ENCODE measurements at regions not wholly inside any gene's neighbourhood (a gene's known extent, or its start where the extent isn't known, plus 50 kb on each side); places are given as distances from the start of the nearest gene placed in this dataset.

DNA sequence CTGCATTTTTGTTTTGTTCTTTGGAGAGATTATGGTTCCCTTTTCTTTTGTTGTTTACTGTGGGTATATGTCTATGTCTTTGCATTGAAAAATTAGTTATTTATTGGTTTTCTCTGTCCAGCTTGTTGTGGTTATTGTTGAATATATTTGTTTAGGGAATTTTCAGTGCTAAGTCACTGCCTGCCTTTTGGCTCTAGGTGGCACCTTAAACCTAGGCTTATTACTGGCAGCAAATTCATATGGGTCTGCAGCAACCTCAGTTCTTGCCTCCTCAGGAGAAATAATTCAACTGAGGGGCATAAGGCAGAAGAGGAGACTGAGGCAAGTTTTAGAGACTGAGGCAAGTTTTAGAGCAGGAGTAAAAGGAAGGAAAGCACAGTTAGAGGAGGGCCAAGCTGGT lies 1157.3 kb upstream of the AGA start:
- Histone ChIP-seq H3K4me2 (ENCODE audit: low read length) (no peak overlapping the region), H4K20me1 (ENCODE audit: insufficient read depth) (no peaks in the 10 kb centered on the region), H3K36me3 (ENCODE audit: control insufficient read depth in 1 of 2, insufficient read depth in 2 of 2, low read length in 2 of 2) (no peaks in the 10 kb centered on the region), H3K4me1 (ENCODE audit: control insufficient read depth in 1 of 2, insufficient read depth in 2 of 2, low read length in 2 of 2) (no peaks in the 10 kb centered on the region), H3K27ac (ENCODE audit: low read depth, low read length) (no peak overlapping the region), H2AFZ (ENCODE audit: low read depth, low read length, poor library complexity, severe bottlenecking) (no peak overlapping the region), H3K9me2 (ENCODE audit: insufficient read depth) (no peaks in the 10 kb centered on the region), H3K27me3 (ENCODE audit: insufficient read depth, low read length) (no peaks in the 10 kb centered on the region), H3K4me3 (replicated peaks in 1 of 2; ENCODE audit: low read depth in 1 of 2, low read length in 2 of 2) (no peak overlapping the region), H3K79me2 (ENCODE audit: insufficient read depth, low read length) (no peaks in the 10 kb centered on the region), H3K9ac (ENCODE audit: low read length) (no peak overlapping the region), H3K9me3 (ENCODE audit: control insufficient read depth in 1 of 2, insufficient read depth in 1 of 2, low read depth in 1 of 2, low read length in 2 of 2) (no peaks in the 10 kb centered on the region)
- intact Hi-C loops (cut with micrococcal nuclease), result loop anchor here (1.0 to 10.0 kb wide), 2 partner anchors 708 to 1955 kb away; no protein-coding TSS in a partner anchor
- no peak for DNase-seq (ENCODE audit: low read depth, low spot score)
- RAD21 ChIA-PET (ENCODE audit: low non-redundant PET in 1 of 2, low total read pairs in 2 of 2, uncharacterized antibody in 2 of 2, unreplicated experiment in 2 of 2), result no interaction called here
- TF ChIP-seq ZNF274 (IDR thresholded peaks at IDR 0.05; ENCODE audit: low read depth, low read length) (no peak), TCF7L2 (IDR thresholded peaks at IDR 0.05; ENCODE audit: borderline replicate concordance, extremely low read depth, insufficient read depth, insufficient read length) (no peak), FOSL1 (IDR thresholded peaks at IDR 0.05; ENCODE audit: low read depth) (no peak), SIN3A (IDR thresholded peaks at IDR 0.05; ENCODE audit: low read depth) (no peak), EGR1 (IDR thresholded peaks at IDR 0.05; ENCODE audit: low read depth) (no peak), RAD21 (IDR thresholded peaks at IDR 0.05; ENCODE audit: low read depth) (peak; percentile 74)
- TF ChIP-seq, protein P1, sequence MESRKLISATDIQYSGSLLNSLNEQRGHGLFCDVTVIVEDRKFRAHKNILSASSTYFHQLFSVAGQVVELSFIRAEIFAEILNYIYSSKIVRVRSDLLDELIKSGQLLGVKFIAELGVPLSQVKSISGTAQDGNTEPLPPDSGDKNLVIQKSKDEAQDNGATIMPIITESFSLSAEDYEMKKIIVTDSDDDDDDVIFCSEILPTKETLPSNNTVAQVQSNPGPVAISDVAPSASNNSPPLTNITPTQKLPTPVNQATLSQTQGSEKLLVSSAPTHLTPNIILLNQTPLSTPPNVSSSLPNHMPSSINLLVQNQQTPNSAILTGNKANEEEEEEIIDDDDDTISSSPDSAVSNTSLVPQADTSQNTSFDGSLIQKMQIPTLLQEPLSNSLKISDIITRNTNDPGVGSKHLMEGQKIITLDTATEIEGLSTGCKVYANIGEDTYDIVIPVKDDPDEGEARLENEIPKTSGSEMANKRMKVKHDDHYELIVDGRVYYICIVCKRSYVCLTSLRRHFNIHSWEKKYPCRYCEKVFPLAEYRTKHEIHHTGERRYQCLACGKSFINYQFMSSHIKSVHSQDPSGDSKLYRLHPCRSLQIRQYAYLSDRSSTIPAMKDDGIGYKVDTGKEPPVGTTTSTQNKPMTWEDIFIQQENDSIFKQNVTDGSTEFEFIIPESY (IDR thresholded peaks at IDR 0.05; ENCODE audit: extremely low read depth, insufficient replicate concordance, low read length), result no peak
- TF ChIP-seq, protein P2, sequence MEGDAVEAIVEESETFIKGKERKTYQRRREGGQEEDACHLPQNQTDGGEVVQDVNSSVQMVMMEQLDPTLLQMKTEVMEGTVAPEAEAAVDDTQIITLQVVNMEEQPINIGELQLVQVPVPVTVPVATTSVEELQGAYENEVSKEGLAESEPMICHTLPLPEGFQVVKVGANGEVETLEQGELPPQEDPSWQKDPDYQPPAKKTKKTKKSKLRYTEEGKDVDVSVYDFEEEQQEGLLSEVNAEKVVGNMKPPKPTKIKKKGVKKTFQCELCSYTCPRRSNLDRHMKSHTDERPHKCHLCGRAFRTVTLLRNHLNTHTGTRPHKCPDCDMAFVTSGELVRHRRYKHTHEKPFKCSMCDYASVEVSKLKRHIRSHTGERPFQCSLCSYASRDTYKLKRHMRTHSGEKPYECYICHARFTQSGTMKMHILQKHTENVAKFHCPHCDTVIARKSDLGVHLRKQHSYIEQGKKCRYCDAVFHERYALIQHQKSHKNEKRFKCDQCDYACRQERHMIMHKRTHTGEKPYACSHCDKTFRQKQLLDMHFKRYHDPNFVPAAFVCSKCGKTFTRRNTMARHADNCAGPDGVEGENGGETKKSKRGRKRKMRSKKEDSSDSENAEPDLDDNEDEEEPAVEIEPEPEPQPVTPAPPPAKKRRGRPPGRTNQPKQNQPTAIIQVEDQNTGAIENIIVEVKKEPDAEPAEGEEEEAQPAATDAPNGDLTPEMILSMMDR (IDR thresholded peaks at IDR 0.05 in 2 of 3, conservative IDR thresholded peaks at IDR 0.05 in 1 of 3; ENCODE audit: borderline replicate concordance in 1 of 3, insufficient read depth in 1 of 3, low read depth in 2 of 3, low read length in 2 of 3), result peak; percentile 27 to 49 (median 37); a peak in 5 of 6 replicates
- no TSS peak for BruUV-seq (replicated peaks)
- POLR2A ChIA-PET, result no interaction called here
- CTCF ChIA-PET, result interaction anchor here (0.7 to 1.4 kb wide), 2 partner anchors 708 to 718 kb away, joined by 3 to 9 read pairs; no protein-coding TSS in a partner anchor
- ATAC-seq, result peak; percentile 66

All from HCT116 (cell line).